Smooth muscle cell (in vitro differentiated cells): ENCODE measurements at regions not wholly inside any gene's neighbourhood (a gene's known extent, or its start where the extent isn't known, plus 50 kb on each side); places are given as distances from the start of the nearest gene placed in this dataset. TPM values are rescaled to one million over a fixed set of nuclear protein-coding genes. Genes with fewer than 3 reads are reported as not detected.

Experiments used
- DNase-seq: peaks from one replicate; lab custom pipeline; 2025; ENCODE audit not compliant: unreplicated experiment; lab: John Stamatoyannopoulos, UW
- H2AFZ ChIP-seq: fragments of 200-600 bp; sonication (generic); 2 replicates; pipeline ENCODE4 v1.6.0; 2016; ENCODE audit warnings: antibody characterized with exemption, low read depth, mild to moderate bottlenecking
- H3F3A ChIP-seq: fragments of 200-600 bp; sonication (generic); 2 replicates; pipeline ENCODE4 v1.6.0; 2017; ENCODE audit warnings: antibody characterized with exemption, low read depth
- H3K27ac ChIP-seq: fragments of 200-600 bp; sonication (generic); 2 replicates; pipeline ENCODE4 v1.5.1; 2016; ENCODE audit warnings: low read depth, mild to moderate bottlenecking
- H3K27me3 ChIP-seq: fragments of 200-600 bp; sonication (generic); 2 replicates; pipeline ENCODE4 v1.6.1; 2016; ENCODE audit warnings: low read depth, mild to moderate bottlenecking
- H3K36me3 ChIP-seq: fragments of 200-600 bp; sonication (generic); 2 replicates; pipeline ENCODE4 v1.5.1; 2016; ENCODE audit warnings: low read depth
- H3K4me1 ChIP-seq: fragments of 200-600 bp; sonication (generic); 2 replicates; pipeline ENCODE4 v1.5.1; 2016; ENCODE audit warnings: low read depth
- H3K4me2 ChIP-seq: fragments of 200-600 bp; sonication (generic); 2 replicates; pipeline ENCODE4 v1.6.0; 2016; ENCODE audit warnings: mild to moderate bottlenecking
- H3K4me3 ChIP-seq: fragments of 200-600 bp; sonication (generic); 2 replicates; pipeline ENCODE4 v1.5.1; 2016; ENCODE audit warnings: mild to moderate bottlenecking
- H3K79me2 ChIP-seq: fragments of 200-600 bp; sonication (generic); 2 replicates; pipeline ENCODE4 v1.6.0; 2016; ENCODE audit warnings: low read depth, mild to moderate bottlenecking
- H3K9ac ChIP-seq: fragments of 200-600 bp; sonication (generic); 2 replicates; pipeline ENCODE4 v1.6.0; 2016; ENCODE audit warnings: low read depth
- H3K9me3 ChIP-seq: fragments of 200-600 bp; sonication (generic); replicated peaks from 2 replicates; pipeline ENCODE4 v1.5.1; 2016; ENCODE audit warnings: low read depth
- H4K20me1 ChIP-seq: fragments of 200-600 bp; sonication (generic); 2 replicates; pipeline ENCODE4 v1.6.0; 2016; ENCODE audit warnings: low read depth
- CTCF ChIP-seq: fragments of 200-600 bp; sonication (generic); IDR thresholded peaks from 2 replicates; pipeline ENCODE4 v1.5.1; 2017; ENCODE audit warnings: borderline replicate concordance, mild to moderate bottlenecking, antibody characterized with exemption; ENCODE audit not compliant: insufficient read depth, poor library complexity, severe bottlenecking
- WGBS: methylation state at CpG from one replicate; pipeline ENCODE4 v1.1.7; 2016; ENCODE audit warnings: low lambda C conversion rate; 5-methylcytosine and 5-hydroxymethylcytosine counted together
- microRNA-seq: library from miRNA; unstranded; fragments of <30 nt; microRNA quantifications from one replicate; pipeline ENCODE4, GENCODE V29; 2016; ENCODE audit warnings: borderline number of aligned reads
- small RNA-seq: library from RNA; depleted of rRNA; stranded (forward); fragments of <200 nt; gene quantifications from one replicate; pipeline ENCODE3, GENCODE V24; 2014

GRCh38 chr20:7828437-7828836, 111.8 kb downstream of the HAO1 start:
- H3K9ac ChIP-seq, result no peak overlapping the region
- H3K4me3 ChIP-seq, result no peak overlapping the region
- no peak for DNase-seq
- no peaks in the 10 kb centered on the region for H3F3A ChIP-seq
- no peaks in the 10 kb centered on the region for H4K20me1 ChIP-seq
- H3K36me3 ChIP-seq, result no peaks in the 10 kb centered on the region
- H3K4me1 ChIP-seq, result no peaks in the 10 kb centered on the region
- no peak overlapping the region for H3K4me2 ChIP-seq
- TF ChIP-seq CTCF, result no peak
- H3K27ac ChIP-seq, result no peak overlapping the region
- no peaks in the 10 kb centered on the region for H3K79me2 ChIP-seq
- H3K27me3 ChIP-seq, result no peaks in the 10 kb centered on the region
- H2AFZ ChIP-seq, result no peak overlapping the region
- 43% methylated on average over 2 of the region's 2 CpGs for WGBS
- no peaks in the 10 kb centered on the region for H3K9me3 ChIP-seq

- Histone ChIP-seq H3K4me3 (no peak overlapping the region), H3K9me3 (no peaks in the 10 kb centered on the region), H3K79me2 (no peaks in the 10 kb centered on the region), H3K4me1 (no peaks in the 10 kb centered on the region), H3K27ac (no peak overlapping the region), H3K4me2 (no peak overlapping the region), H3K36me3 (no peaks in the 10 kb centered on the region), H4K20me1 (no peaks in the 10 kb centered on the region), H3K27me3 (no peaks in the 10 kb centered on the region), H3F3A (no peaks in the 10 kb centered on the region), H2AFZ (no peak overlapping the region), H3K9ac (no peak overlapping the region)
- 87% methylated on average over 4 of the region's 4 CpGs for WGBS
- no peak for TF ChIP-seq CTCF
- no peak for DNase-seq
Observed at GRCh38 chr20:7829031-7829430, 111.2 kb downstream of the HAO1 start.

- Histone ChIP-seq H3K9me3 (no peaks in the 10 kb centered on the region), H3K4me2 (no peak overlapping the region), H3K9ac (no peak overlapping the region), H3K27me3 (no peaks in the 10 kb centered on the region), H3K4me1 (no peaks in the 10 kb centered on the region), H3K4me3 (no peak overlapping the region), H3K79me2 (no peaks in the 10 kb centered on the region), H3K27ac (no peak overlapping the region), H3F3A (no peaks in the 10 kb centered on the region), H4K20me1 (no peaks in the 10 kb centered on the region), H3K36me3 (no peaks in the 10 kb centered on the region), H2AFZ (no peak overlapping the region)
- TF ChIP-seq CTCF, result no peak
- no peak for DNase-seq
Observed at GRCh38 chr20:7829776-7830175, 110.5 kb downstream of the HAO1 start.

Small RNAs in the stretch of these regions (microRNA-seq; reads per million reads assigned to microRNA genes)
- gene MIR8062, result not detected

Small RNAs in the stretch of these regions (small RNA-seq; reads per million reads assigned to genes)
- gene MIR8062, result not detected
- not detected for gene RN7SL547P
